Renal cortex interstitium (tissue), 11 donors: ENCODE measurements at regions not wholly inside any gene's neighbourhood (a gene's known extent, or its start where the extent isn't known, plus 50 kb on each side); places are given as distances from the start of the nearest gene placed in this dataset.

Source experiments
- DNase-seq, 11 donors: peaks; one replicate each; pipeline ENCODE4 v3.0.0-alpha.2; 2013; ENCODE audit warnings: low read depth in 9 of 11, low spot score in 4 of 11; ENCODE audit errors: extremely low read depth in 1 of 11

DNA sequence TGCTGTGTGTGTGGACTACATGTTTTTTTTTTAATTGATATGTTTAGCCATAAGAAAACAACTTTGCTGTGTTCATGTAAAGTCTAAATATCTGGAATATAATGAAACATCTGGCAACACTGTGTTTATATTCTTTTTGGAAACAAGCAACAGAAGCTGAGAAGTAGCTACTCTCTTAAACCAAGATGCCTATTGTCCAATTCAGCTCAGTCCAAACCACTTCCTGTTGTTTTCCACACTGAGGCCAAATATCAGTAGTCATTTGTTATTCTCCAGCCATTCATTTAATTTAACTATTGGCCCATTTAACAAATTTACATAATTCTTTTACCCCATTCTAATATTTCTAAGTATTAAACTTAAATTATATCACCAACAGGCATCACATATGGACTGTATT lies 903.0 kb upstream of the SLIT2 start:
- no peak for DNase-seq

DNA sequence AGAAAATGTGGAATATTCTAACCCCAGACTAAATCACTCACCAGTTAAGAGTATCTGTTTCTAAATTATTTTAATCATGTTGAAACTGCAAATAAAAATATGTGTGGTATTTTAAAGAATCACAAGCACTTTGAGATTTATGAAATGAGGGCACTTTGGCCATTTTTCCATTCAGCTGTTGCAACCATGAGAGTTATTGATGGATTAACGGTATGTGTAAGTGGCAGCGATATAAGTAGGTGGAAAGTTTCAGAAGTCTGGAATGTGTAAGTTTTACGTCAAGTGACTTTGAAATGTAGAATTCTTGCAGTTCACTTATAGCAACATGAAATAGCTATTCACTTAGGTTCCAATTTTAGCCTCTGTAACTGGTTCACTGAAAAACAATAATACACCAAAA lies 905.1 kb upstream of the SLIT2 start:
- DNase-seq: no peak

DNA sequence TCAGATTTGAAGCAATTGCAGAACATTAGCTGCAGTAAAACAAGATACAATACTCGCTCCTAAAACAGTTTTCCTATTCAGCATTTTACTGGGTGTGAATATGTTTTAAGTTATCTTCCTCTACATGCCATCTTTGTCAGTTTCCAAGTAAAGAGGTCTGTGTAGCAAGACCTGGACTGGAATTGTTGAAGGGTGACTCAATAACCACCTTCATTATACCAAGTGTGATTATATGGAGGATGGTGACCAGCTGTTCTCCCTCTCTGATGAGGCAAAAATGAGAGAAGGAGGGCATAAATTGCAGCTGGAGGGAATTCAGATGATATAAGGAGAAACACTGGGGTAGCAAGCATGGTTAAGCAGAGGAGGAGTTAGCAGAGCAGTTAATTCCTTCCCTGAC lies 922.1 kb upstream of the SLIT2 start:
- no peak for DNase-seq

DNA sequence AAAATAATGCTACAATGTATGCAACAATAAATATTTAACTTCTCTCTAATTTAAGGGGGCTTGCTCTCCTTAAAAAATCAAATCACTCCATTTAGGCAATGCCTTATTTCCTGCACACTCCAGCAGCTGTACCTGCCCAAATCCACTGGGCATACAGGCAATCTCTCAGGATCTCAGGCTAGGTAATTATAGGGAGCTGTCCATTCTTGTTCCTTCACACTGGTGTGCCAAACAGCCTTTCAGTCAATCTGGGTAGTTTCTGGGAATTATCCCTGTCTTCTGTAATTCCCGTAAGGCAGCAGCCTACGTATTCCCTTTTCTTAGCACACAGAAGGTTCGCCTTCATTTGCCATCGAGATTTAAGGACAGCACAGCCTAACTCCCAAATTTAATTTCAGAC lies 922.6 kb upstream of the SLIT2 start:
- no peak for DNase-seq

DNA sequence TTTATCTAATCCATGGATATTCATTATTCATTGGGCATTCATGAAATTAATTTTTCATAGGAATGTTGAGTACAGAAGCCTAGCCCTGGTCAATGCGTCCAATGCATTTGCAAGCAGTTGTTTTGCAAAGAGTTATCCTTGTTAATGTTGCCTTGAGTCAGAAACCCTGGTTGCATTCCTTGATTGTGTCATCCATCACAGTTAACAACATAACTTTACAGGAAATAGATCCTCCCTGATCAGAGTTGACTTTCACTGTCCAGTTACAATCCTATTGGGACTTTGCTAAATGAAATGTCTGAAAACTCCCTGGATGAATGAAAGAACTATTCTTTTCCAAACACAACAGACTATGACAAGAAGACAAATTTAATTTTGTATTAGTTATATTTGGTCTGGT lies 924.3 kb upstream of the SLIT2 start:
- no peak for DNase-seq

DNA sequence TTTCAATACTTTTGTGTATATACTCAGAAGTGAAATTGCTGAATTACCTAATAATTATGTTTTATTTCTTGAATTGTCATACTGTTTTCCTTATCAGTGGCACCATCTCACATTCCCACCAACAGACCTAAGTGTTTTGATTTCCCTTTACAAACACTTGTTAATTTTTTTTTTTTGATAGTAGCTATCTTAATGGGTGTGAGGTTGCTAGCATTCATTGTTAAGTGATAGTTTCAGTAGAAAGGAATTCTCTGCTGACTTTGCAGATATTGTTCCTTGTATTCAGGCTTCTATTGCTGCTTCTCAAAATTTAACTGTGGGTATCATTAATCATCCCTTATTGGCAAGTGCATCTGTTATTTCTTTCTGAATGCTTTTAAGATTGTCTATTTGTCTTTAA lies 927.5 kb upstream of the SLIT2 start:
- no peak for DNase-seq

DNA sequence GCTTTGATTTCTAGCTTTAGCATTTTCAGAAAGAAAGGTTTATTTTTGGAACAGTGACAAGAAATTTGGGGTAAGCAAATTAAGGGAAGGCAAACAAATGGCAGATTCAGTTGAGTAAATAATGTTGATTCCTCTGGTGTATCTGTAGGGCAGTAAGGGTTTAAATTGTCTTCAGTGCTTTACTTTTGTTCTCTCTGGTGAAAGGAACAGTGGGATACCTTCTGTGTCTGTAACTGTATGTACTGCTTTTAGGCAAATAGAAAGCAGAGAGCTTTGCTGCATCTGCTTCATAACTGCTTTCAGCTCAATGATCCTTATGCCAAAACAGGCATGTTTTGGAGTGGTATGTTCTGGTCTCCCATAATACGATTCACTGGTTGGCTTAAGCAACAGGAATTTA lies 932.1 kb upstream of the SLIT2 start:
- no peak for DNase-seq

DNA sequence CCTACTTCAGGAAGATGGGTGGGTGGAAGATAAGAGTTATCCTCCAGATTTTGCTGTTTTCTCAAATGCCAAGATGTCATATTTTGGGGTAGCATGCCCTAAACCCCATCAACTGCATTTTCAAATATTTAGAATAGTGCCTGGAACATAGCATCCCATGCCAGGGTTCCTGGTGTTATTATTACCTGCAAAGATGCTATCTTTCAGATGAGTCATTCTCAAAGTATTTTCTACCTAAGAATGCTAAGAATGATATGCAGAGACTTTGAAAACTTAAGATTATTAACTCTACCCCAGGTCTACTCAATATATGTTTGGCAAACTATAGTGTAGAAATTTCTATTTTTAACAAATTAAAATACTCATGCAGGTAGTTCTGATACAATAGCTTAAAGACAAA lies 934.3 kb upstream of the SLIT2 start:
- no peak for DNase-seq

DNA sequence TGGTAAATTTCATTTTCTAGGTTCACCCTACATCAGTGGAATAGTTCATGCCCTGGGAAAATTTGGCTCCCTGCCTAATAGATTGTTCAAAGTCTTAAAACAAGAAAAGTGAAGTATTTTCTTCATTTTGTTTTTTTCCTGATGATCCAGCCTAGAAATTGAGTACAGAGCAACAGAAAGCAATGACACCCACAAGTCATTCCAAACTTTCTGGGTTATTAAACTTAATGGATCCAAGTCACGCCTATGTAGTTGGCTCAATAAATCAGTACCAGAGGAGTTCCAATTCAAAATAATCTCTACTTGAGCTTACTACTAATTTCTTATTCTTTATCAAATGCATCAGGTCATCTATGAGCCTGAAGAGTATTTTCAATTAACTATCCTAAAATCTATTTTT lies 937.6 kb upstream of the SLIT2 start:
- DNase-seq: peak in 2 of 11 donors; percentile 10 to 27

DNA sequence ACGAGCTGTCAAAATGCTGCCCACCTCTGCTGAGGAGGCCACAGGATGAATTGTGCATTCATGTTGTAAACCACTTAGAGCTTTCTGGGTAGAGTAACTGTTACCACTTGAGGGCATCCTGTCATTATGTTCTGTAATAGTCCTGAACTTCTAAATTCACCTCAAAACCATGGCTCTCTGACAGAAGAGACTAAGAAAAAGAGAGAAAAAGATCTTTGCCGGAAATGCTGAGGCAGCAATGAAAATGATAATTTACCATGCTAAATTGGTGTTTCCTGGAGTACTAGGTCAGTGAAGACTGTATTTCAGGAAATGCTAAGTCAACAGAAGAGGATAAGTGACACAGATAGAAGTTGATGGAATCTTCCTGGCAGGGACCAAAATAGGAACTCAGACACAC lies 942.3 kb upstream of the SLIT2 start:
- peak in 4 of 11 donors; percentile 11 to 26 (median 22) for DNase-seq

DNA sequence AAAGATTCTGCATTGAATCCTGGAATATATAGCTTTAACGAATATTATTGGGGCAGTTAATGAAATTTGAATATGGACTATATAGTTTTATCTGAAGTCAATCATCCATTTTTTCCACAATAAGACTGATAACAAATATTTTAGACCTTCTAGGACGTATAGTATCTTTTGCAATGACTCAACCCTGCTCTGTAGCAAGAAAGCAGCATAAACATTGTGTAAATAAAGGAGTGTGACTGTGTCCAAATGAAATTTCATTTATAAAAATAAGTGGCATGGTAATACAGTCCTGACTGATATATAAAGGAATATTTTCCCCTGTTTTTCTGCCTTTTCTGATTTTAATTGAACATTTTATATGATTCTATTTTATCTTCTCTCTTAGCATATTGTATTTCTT lies 947.7 kb upstream of the SLIT2 start:
- no peak for DNase-seq

DNA sequence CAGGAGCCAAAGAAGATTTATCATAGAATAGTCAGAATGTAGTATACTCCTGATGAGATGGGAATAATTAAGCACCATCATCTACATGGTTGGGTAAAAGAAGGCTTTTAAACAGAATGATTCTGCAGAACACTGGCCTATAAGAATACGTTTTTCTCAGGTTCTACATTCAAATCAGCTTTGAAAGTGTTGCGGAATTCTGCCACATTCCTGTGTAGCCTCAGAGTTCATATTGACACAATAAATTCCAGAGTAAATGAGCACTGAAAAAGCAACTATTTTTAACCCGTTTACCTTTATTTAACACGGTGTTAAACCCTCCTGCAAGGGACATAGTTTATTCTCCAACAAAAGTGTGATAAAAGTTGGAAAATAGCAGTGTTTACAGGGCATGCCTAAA lies 950.2 kb upstream of the SLIT2 start:
- no peak for DNase-seq

DNA sequence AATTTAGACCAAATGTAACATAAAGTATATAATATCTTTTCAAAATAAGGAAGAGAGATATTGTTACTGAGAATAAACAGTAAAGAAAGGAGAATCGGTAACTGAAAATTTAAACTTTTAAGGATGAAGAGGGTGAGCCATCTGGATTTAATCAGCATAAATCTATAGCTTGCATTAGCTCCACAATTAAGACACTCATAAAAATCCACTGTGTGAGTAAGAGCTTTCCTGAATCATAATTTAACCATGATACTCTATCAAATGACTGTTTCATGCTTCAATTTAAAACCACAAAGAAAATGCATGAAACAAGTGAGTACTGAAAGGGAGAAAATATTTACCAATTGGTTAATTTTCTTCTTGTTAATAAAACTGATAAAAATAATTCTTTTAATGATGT lies 951.5 kb upstream of the SLIT2 start:
- DNase-seq: no peak

DNA sequence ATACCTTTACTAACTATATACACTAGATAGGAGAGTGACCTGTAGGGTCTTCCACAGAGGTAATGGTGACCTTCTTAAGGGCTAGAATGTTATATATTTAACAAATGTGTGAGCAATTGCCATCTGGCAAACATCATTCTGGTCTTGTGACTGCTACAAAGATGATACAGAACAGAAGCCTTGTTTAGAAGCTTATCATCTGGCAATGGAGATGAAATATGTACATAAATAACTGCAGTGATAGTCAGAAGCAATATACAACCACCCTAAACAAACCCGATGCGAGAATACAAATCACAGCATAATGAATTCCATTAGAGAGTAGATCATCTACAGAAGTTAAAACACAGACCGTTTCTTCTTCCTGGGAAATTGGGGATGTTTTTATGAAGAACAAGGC lies 952.7 kb upstream of the SLIT2 start:
- DNase-seq: peak in 1 of 11 donors; percentile 10

DNA sequence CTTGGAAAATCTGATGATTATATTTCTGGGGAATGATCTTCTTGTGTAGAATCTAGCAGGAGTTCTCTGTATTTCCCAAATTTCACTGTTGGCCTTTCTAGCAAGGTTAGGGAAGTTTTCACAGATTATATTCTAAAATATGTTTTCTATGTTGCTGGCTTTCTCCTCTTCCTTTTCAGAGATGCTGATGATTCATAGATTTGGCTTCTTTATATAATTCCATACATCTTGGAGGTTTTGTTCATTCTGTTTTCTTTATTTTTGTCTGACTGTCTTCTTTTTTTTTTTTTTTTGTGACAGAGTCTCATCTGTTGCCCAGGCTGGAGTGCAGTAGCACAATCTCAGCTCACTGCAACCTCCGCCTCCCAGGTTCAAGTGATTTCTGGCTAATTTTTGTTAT lies 957.9 kb upstream of the SLIT2 start:
- no peak for DNase-seq

DNA sequence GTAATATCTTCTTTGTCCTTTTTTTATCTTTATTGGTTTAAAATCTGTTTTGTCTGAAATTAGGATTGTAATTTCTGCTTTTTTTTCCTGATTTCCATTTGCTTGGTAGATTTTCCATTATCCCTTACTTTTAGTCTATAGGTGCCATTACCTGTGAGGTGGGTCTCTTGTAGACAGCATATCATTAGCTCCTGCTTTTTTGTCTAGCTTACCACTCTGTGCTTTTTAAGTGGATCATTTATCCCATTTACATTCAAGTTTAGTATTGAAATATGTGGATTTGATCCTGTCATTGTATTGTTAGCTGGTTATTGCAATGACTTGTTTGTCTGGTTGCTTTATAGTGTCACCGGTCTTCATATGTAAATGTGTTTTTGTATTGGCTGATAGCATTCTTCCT lies 958.6 kb upstream of the SLIT2 start:
- no peak for DNase-seq

DNA sequence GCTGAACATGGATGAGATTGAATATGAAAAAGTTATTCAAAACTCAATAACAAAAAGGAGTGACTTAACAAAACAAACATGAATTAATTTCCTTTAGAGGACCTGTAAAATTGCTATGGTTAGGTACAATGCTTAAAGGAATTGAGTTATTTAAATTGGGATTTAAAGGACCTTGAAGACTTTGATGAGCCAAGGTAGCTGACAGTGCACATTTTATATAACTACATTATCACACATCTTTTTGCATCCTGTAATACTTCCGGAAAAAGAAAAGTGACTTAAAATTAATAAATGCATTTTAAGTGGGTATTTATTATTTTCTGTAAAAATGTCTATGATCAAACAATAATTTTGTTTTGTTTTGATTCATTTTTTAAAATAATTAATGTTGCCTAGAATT lies 964.8 kb upstream of the SLIT2 start:
- no peak for DNase-seq

DNA sequence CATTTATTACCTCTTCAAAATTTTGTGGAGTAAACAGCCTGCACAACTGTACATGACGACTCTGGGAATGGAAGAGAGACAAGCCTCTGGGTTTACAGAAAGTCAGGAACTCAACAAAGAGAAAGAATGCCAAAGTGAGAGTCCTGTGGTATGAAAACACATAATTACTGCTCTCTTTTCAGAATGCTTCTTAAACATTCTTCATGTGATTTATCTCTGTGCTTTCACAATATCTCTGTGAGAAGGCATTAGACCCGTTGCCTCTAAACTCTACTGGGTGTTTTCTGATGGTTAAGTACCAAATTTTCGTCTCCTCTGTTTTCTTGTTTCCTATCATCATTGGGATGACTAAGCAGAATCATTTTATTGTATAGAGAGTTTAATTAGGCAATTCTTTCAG lies 966.6 kb upstream of the SLIT2 start:
- DNase-seq: no peak

DNA sequence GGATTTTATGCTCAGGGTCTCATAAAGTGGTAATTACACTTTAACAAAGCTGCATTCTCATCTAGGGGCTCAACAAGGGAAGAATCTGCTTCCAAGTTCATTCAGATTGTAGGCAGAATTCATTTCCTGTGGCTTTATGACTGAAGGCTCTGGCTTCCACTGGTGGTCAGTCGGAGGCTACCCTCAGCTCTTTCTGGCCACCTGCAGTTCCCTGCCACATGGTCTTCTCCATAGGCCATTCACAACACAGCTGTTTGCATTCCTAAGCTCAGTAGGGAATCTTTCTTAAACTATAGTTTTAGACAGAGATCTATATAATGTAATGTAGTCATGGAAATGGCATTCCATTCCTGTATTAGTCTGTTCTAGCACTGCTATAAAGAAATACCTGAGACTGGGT lies 973.0 kb upstream of the SLIT2 start:
- no peak for DNase-seq

DNA sequence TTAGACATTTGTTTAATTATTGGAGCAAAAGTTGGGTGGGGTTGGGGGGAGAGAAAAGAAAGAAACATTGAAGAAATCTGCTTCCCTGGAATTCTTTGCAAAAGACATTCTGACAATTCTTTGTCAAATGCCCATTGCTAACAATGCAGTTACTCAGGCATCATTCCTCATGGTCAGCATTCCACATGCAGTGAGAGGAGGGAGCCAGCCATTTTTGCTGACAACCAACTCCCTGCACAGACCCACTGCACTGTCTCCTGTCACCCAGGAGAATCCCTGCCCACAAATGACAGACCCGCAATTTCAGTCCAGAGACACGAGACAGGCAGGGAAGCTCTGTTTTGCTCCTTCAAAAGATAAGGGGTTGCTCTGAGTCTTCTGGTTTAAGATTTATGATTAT lies 985.1 kb upstream of the SLIT2 start:
- no peak for DNase-seq

DNA sequence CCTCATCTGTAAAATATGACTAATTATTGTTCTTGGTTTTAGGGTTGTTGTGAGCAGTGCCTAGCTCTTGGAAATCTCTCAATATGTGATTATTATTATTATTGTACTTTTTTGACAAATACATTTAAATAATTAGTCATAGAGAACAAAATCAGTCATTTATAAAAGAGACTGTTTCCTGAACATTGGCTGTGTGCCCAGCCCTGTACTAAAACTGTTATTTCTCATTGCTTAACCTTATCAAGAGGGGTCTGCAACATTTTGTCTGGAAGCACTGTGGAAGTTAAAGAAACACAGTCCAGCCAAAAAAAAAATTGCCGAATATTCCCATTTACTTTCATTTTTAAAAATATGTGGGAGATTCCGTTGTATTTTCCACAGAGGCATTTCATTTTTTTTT lies 989.2 kb upstream of the SLIT2 start:
- DNase-seq: peak in 1 of 11 donors; percentile 9

DNA sequence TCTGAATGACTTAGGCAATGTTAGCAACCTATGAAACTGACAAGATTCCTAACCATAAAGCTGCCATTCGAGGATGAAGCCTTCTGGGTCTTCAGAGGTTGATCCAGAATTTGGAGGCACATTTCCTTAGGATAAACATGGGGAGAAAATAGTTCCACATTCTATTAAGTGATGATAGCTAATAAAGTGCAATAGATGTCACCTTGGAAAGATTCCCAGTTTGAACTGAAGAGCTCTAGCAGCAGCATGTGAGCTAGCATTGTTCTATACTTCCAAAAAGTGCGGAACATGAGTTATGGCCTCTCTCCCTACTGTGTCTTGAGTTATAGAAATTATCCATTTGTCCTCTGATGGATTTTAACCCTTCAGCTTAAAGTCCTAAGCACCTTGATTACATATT lies 991.4 kb upstream of the SLIT2 start:
- no peak for DNase-seq
